ENCODE measurements at regions not wholly inside any gene's neighbourhood (a gene's known extent, or its start where the extent isn't known, plus 50 kb on each side); places are given as distances from the start of the nearest gene placed in this dataset.

DNA sequence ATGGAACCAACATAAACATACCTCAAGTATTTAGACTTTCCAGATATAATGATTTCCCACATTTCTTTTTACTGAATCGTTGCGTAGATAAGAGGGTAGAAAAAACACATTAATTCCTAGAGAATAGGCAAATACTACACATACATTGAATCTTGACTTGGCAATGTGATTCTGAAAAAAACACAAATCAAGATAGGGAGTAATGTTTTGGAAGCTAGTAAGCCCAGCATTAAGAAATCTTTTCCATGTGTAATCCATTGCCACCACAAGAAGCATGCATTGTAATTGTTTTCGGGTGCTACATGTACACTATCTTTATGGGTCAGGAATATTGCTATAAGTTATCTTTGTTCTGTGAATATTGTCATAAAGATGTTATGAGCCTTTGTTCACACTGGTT, 269.8 kb upstream of the PDGFD start:
- DNase-seq (ENCODE audit: low read depth) = no peak

DNA sequence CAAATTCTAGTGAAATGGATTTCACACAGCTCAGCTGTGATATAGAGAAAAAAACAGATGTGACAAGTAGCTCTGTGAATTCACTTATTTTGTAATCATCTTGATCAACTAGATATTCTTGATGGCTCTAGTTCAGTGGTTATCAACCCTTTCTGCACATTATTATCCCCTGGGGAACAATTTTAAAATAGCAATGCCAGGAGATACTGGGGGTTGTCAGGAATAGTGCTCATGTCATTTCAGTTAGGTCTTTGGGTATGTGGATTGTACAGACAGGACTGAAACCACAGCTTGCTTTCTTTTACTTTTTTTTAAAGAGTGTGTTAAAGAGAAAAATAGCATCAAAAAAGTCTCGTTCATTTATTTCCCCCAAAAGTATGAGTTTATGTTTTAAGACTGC, 269.0 kb upstream of the PDGFD start:
- DNase-seq (ENCODE audit: low read depth) = no peak

DNA sequence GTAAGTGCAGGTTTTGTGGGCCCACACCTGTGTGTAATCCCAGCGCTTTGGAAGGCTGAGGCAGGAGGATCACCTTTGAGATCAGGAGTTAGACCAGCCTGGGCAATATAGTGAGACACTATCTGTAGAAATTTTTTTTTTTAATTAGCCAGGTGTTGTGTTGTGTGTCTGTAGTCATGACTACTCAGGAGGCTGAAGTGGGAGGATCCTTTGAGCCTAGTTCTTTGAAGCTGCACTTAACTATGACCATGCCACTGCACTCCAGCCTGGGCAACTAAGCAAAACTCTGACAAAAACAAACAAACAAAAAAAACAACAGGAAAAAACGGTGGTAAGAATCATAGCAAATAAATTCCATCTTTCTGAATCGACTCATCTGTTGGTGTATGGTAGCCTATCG, 268.6 kb upstream of the PDGFD start:
- no peak for DNase-seq (ENCODE audit: low read depth)

DNA sequence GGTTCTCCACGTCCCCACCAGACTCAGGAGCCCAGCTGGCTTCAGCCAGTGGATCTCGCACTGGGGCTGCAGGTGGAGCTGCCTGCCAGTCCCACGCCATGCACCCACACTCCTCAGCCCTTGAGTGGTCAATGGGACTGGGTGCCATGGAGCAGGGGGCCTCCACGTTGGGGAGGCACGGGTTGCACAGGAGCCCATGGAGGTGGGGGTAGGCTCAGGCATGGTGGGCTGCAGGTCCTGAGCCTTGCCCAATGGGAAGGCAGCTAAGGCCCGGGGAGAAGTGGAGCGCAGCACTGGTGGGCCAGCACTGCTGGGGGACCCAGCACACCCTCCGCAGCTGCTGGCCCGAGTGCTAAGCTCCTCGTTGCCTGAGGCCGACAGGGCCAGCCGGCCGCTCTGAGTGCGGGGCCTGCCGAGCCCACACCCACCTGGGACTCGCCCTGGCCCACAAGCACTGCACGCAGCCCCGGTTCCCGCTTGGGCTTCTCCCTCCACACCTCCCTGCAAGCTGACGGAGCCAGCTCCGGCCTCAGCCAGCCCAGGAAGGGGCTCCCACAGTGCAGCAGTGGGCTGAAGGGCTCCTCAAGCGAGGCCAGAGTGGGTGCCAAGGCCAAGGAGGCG, 258.5 kb upstream of the PDGFD start:
- no peak for DNase-seq (ENCODE audit: low read depth)

DNA sequence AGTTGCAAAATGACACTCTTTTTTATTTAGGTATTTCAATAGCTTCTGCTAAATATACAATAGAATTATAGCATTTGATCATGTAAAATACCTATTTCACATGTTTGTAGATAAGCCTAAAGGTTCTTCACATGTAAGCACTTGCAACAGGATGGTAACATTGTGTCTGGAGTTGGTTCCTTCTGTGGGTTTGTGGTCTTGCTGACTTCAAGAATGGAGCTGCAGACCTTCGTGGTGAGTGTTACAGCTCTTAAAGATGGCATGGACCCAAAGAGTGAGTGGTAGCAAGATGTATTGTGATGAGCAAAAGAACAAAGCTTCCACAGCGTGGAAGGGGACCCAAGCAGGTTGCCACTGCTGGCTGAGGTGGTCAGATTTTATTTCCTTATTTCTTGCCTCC, 246.4 kb upstream of the PDGFD start:
- no peak for DNase-seq (ENCODE audit: low read depth)

DNA sequence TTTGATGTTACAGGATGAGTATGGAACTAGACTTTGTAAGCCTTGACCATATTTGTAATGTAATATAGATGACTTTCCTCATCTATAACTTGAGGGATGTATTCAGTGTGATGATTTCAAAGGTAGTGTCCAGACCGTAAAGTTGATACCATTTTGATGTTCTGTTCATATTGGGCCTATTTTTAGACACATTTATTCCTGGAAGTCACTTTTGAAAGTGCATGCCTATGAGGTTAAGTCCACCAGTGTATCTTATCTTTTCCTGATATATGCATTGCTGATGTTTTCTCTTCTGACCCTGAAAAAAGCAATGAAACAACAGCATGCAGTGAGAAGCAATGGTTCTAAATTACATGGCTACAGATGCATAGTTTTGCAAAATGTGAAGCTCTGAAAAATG, 244.7 kb upstream of the PDGFD start:
- DNase-seq (ENCODE audit: low read depth) = no peak

DNA sequence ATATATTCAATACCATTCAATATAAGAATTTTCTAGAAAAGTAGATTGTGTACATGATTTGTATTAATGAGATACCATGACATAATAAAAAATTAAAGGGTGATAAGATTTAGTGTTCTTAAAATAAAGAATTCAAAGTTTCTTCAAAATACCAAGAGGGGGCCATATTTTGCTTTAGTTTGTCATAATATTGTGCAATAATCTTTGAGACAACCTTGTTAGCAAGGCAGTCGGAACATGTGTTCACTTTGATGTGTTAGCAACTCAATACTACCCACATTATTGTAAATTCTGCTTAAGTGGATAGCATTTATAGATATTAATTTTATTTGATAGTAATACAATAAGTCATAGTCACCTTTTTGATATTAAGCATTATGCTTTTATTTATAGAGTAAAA, 241.3 kb upstream of the PDGFD start:
- no peak for DNase-seq (ENCODE audit: low read depth)

DNA sequence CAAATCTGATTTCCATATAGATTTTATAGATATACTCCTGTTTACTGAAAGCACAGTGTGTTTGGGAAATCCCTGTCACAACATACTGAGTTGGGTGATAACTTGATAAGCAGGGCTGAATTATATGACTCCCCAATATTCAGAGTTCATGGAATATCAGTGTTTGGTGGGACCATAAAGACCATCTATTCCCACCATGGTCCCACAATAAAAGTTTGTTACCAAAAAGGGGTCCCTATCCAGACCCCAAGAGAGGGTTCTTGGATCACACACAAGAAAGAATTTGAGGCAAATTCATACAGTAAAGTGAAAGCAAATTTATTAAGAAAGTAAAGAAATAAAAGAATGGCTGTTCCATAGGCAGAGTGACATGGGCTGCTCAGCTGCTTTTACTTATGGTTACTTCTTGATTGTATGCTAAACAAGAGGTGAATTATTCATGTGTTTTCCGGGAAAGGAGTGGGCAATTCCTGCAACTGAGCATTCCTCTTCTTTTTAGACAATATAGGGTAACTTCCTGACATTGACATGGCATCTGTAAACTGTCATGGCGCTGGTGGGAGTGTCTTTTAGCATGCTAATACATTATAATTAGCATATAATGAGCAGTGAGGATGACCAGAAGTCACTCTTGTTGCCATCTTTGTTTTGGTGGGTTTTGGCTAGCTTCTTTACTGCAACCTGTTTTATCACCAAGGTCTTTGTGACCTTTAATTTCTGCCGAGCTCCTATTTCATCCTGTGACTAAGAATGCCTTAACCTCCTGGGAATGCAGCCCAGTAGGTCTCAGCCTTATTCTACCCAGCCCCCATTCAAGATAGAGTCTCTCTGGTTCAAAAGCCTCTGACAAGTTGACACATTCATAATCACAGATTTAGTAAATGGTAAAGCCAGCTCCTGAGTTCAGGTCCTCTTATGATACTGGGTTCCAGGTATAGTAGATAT, 240.6 kb upstream of the PDGFD start:
- DNase-seq (ENCODE audit: low read depth) = no peak

DNA sequence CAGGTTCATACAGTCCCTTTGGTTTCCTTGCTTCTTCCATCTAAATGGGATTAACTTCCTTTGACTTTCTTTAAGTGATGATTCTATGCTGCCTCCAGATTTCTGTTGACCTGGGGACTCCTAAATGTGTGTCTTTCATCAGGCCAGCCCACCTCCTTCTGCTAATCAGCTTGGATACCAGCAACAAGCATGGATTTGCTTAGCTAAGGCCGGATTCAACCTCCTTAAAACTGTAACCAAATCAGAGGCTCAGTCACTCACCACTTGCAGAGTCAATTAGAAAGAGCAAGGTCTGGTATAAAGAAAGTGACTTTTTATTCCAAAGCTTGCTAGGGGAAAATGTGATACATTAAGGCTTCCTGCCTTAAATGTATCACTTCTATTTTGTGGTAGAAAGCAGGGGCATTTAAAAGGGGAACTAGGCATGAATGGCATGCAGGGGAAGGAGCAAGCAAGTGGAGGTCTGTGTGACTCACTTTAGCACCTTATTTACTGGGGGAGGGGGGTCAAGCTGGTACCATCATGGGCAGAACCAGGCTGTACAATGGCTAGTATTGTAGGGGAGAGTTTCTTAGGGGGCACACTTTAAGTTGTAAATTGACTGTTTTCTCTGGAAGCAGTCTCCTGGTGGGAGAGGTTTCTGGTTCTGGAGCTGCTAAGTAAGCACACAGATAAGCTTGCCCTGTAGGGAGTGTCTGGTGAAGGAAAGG, 239.0 kb upstream of the PDGFD start:
- DNase-seq (ENCODE audit: low read depth) = no peak

DNA sequence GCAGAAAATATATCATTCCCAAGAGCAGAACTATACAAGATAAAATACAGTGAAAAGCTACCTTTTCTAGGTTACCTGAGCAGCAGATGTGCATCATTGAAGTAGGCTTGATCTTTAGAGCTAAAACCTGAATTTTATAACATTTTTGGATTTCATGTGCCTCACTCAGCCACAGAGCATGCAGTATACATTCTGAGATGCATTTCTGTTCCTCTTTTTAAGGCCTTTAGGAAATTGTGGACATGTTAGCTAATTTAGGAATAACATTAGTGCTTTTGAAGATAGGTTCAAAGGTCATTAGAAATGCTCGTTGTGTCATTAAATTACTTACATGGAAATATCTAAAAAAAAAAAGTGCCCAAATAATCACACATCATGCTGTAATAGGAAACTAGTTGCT, 230.6 kb upstream of the PDGFD start:
- no peak for DNase-seq (ENCODE audit: low read depth)

DNA sequence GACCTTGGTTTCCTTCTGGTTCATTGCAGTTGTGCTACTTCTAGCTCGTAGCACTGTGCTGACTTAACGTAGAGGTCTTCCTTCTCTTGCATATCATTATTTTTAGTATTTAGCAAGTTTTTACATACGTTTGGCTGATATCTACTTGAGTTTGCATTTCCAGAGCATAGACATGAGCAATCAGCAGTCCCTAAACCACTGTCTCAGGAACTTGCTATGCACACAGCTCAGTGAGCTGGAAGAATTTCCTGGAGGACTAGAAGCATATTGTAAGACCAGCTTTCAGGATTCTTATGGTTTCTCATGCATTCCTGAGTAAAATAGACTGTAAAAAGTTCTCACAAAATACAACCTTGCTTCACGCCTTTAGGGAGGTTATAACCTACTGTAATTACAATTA, 226.7 kb upstream of the PDGFD start:
- DNase-seq (ENCODE audit: low read depth) = no peak

DNA sequence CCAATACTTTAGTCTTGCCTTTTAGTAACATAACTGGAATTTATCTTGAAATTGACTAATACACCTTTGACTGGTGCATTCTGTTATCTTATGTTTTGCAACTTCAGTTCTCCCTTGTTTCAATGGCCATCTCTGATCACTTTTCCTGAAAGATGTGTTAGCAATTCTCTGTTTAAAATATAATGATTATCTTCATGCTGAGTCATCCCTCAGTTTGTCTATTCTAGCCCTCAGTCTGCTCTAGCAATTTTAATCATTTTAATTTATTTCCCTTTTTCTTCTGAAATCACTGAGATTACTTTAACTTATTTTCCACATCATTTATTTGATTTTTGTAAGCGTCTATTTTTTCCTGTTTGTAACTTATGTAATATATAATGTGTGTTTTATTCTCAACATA, 221.9 kb upstream of the PDGFD start:
- no peak for DNase-seq (ENCODE audit: low read depth)

DNA sequence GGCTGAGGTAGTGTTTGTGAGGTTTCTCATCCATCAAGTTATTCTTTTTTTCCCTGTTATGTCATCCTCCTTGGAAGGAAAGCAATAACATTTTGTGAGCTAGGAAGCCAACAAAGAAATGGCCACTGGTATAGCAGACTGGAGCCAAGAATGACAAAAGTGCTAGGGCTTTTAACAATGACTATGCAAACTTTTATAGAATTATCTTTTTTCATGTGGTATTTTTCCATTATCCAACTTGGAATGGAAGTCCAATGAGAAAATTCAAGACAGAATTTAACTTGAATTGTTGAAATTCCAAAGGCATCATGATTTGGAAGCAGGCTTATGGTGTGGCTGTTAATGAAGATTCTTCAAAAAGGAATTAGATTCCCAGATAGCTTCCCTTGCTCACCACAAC, 216.4 kb upstream of the PDGFD start:
- no peak for DNase-seq (ENCODE audit: low read depth)

DNA sequence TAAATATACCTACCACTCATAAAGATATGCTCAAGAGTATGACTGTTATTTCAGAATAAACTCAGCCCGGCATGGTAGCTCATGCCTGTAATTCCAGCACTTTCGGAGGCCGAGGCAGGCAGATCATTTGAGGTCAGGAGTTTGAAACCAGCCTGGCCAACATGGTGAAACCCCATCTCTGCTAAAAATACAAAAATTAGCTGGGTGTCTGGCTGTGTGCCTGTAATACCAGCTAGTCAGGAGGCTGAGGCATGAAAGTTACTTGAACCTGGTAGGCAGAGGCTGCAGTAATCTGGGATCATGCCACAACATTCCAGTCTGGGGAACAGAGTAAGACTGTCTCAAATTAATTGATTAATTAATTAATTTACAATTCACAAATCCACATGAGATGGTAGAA, 208.2 kb upstream of the PDGFD start:
- no peak for DNase-seq (ENCODE audit: low read depth)

DNA sequence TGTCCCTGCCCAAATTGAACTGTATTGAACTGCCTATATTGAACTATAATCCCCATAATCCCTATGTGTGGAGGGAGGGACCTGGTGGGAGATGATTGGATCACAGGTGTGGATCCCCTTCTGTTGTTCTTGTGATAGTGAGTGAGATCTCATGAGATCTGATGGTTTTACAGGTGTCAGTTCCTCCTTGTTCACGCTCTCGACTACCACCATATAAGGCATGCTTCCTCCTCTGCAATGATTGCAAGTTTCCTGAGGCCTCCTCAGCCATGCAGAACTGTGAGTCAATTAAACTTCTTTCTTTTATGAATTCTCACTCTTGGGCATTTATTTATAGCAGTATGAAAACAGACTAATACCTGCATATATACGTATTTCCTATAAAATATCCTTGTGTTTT, 206.5 kb upstream of the PDGFD start:
- DNase-seq (ENCODE audit: low read depth) = no peak

DNA sequence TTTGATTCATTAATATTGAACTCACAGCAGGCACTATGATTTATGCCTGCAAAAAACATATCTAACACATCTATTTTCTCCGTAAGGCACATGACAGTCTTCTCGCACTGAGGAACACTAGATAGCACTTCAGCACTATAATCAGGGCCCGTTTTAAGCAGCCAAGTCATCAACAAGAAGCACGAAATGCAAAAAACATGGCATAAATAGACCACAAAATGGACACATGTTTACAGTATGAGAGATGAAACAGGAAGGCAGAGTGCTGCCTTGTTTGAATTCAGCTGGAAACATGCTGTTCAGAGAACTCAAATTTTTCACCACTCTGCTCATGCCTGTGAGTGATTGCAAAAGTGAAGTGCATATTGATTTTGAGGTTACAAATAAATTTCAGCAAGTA, 205.8 kb upstream of the PDGFD start:
- DNase-seq (ENCODE audit: low read depth) = no peak

DNA sequence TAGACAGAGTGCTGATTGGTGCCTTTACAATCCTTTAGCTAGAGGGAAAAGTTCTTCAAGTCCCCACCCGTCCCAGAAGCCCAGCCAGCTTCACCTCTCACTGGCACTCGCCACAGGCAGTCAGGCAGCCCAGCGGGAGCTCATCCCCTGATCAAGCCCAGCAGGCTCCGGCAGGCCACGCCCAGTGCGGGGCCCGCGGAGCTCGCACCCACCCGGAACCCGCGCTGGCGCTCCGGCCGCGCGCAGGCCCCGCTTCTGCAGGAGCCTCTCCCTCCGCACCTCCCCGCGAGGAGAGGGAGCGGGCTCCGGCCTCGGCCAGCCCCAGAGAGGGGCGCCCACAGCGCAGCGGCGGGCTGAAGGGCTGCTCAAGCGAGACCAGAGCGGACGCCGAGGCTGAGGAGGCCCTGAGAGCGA, 202.4 kb upstream of the PDGFD start:
- no peak for DNase-seq (ENCODE audit: low read depth)

DNA sequence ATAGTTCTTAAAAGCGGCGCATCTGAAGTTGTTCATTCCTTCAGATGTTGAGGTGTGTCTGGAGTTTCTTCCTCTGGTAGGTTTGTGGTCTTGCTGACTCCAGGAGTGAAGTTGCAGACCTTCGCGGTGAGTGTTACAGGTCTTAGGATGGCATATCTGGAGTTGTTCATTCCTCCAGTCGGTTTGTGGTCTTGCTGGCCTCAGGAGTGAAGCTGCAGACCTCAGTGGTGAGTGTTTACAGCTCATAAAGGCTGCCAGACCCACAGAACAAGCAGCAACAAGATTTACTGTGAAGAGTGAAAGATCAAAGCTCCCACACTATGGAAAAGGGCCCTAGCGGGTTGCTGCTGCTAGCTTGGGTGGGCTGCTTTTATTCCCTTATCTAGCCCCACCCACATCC, 201.7 kb upstream of the PDGFD start:
- DNase-seq (ENCODE audit: low read depth) = no peak

DNA sequence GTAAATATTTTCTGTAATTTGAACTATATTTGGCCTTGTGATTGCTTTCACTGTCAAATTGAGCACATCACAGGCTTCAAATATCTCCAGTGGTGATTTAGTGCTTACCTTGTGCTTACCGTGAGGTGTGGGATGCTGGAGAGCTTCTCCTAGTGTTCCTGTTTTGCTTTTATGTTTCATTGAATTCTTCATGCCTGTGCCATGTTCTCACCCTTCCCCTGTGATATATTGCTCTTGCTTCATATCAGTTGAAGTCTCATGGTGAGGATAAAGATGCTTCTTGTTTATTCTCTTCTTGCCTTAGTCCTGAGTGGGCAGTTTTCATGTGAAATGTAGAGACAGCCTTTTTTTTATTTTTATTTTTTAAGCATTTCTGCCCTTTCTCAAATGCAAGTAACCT, 198.0 kb upstream of the PDGFD start:
- DNase-seq (ENCODE audit: low read depth) = no peak

DNA sequence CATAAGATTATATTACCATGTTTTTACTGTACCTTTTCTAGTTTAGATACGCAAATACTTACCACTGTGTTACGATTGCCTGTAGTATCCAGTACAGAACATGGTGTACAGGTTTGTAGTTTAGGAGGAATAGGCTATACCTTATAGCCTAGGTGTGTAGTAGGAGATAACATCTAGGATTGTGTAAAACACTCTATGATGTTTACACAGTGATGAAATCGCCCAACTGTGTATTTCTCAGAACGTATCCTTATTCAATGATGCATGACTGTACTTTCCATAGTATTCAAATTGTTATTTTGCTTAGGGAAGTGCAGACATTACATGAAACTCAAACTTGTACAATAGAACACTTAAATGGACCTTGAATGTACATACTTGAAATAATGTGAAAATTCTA, 188.1 kb upstream of the PDGFD start:
- DNase-seq (ENCODE audit: low read depth) = no peak

DNA sequence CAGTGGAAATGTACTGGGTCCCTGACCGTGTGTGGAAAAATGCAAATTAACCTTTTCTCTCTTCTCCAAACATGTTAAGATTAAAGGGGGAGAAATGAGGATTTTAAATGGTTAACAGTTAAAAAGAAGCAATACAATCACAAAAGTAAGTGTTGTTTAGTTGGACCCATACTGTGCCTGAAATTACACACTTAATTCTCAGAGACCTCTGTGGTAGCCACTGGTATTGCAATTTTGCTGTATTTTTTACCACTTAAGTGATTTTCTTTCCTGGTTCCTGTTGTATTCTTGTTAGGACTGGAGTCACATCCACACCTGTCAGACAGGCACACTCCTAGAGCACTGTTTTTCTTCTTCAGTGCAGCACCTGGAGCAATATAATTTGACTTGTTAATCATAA, 179.6 kb upstream of the PDGFD start:
- no peak for DNase-seq (ENCODE audit: low read depth)

DNA sequence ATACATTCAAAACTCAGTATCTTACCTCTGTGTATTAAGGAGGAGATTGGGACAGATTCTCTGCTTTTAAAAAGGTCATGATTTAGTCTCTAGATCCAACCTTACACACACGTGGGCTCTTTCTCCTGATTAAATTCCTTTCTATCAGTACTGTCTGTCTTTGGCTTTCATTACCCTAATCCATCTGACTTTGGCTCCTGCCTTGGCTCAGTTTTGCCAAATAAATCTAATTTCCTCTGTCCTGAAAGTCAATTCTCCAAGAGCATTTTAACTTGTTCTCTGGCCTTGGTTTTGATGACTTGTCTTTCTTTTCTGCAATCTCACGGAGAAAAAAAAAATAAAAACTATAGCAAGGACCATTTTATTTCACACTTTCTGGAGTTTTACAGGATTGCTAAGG, 176.6 kb upstream of the PDGFD start:
- no peak for DNase-seq (ENCODE audit: low read depth)

DNA sequence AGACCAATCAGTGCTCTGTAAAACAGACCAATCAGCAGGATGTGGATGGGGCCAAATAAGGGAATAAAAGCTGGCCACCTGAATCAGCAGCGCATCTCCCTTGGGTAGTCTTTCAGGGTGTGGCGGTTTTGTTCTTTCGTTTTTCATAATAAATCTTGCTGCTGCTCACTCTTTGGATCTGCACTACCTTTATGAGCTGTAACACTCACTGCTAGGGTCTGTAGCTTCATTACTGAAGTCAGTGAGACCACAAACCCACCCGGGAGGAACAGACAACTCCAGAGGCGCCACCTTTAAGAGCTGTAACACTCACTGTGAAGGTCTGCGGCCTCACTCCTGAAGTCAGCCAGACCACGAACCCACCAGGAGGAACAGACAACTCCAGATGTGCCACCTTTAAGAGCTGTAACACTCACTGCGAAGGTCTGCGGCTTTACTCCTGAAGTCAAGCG, 175.5 kb upstream of the PDGFD start:
- no peak for DNase-seq (ENCODE audit: low read depth)
